CD4-positive, alpha-beta T cell treated with Interferon alpha-2 for 1 hour (primary cell): ENCODE measurements at regions not wholly inside any gene's neighbourhood (a gene's known extent, or its start where the extent isn't known, plus 50 kb on each side); places are given as distances from the start of the nearest gene placed in this dataset.
"Not testable (repeated sequence)": the region's sequence is repeated elsewhere in the genome, so short reads cannot be mapped to it uniquely, and the experiment has no call there.

ENCODE experiments used
- DNase-seq, 2 donors: peaks; one replicate each; pipeline ENCODE4 v3.0.0-alpha.2; 2020 to 2022

DNA sequence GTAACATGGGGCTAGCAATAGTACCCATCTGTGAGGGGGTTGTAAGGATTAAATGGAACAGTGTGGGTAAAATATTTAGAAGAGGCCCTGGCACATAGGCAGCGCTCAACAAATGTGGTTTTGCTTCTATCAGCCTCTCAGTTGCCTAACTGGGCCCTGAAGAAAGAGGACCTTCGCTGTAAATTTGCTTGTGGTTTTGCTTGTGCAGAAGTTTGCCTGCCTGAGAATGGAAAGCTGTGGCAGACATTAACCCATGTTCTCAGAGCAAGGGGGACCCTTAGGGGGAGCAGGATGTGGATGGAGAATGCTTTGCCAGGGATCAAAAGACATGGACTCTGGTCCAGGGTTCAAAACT lies 160.1 kb downstream of the BRMS1L start:
- DNase-seq, result no peak

DNA sequence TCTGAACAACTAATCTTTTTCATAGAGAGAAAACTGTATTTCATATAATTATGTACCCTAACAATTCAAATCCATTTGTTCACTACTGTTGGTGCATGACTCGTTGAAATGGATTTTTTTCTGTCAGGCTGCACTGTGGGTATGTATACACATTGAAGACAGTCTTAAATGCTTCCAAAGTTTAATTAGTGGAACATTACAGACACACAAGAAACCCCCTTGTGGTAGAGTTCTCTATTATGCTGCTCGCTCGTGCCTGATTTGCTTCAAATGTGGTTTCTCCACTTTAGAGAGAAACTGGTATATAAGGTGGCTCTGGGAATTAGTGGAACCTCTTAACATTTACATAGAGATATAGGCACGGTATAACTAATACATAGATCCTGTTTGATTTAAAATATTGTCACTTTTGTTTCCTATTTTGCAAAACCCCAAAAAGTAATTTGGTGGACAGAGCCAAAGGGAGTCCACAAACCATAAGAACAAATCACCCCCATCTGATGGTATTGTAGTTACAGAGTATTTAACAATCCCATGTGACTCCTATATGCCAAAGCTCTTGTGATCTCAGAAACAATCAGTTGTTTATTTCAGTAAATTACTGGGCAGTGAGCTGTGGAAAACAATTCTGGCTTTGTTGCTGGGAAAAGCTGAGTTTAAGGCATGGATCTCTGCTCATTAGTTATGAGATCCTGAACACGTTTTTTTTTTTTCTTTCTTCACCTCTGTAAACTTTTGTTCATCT lies 159.5 kb downstream of the BRMS1L start:
- DNase-seq, result no peak

DNA sequence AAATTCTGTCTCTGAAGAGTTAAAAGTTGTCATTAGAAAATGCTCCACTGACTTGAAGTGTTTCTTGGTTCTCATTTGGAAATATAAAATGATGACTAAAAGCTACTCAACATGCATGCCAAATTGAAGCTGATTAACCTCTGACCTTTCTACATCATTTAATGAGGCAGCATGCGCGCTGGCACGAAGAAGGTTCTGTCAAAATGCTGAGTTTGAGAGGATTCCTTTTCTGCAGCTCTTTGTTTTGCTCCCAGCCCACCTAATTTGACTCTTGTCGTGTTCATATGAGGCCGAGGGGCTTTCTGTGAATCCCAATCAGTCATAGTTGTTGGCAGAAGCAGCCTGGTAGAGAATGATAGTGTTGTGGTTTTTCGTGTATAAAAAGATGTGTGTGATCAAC lies 153.4 kb downstream of the BRMS1L start:
- no peak for DNase-seq

DNA sequence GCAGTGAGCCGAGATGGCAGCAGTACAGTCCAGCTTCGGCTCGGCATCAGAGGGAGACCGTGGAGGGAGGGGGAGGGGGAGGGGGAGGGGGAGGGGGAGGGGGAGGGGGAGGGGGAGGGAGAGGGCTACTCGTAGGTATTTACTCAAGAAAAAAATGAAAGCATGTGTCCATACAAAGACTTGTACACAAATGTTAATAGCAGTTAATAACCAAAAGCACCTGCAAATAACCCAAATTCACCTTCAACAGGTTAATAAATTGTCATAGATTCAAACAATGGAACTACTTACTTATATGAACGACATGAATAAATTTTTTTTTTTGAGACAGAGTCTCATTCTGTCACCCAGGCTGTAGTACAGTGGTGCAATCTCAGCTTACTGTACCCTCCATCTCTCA lies 152.4 kb downstream of the BRMS1L start:
- no peak for DNase-seq

DNA sequence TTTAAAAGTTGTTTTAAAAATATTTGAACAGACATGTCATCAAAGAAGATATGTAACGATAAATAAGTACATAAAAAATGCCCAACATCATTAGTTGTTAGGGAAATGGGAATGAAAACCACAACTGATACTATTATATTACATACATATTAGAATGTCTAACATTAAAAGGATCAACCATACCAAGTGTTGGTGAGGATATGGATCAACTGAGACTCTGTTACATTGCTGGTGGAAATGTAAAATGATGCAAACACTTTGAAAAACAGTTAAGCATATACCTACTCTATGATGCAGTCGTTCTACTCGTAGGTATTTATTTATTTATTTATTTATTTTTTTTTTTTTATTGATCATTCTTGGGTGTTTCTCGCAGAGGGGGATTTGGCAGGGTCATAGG lies 149.7 kb downstream of the BRMS1L start:
- DNase-seq, result no peak

DNA sequence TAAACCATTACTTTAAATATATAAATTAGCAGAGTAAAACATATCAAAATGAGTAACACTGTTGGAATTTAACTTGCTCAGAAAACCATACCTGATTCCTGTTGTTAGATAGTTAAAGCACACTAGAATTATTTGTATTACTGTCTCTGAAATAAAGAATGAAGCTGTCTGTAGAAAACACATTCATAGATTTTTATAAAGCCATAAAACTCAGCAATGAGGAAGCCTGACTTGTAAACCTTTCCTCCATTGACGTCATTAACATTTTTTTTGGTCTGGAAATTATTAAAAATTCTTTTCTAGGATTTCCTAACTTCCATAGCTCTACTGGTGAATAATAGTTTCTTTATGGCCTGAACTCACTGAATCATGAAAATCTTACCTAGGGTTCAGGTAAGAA lies 147.6 kb downstream of the BRMS1L start:
- DNase-seq, result no peak

DNA sequence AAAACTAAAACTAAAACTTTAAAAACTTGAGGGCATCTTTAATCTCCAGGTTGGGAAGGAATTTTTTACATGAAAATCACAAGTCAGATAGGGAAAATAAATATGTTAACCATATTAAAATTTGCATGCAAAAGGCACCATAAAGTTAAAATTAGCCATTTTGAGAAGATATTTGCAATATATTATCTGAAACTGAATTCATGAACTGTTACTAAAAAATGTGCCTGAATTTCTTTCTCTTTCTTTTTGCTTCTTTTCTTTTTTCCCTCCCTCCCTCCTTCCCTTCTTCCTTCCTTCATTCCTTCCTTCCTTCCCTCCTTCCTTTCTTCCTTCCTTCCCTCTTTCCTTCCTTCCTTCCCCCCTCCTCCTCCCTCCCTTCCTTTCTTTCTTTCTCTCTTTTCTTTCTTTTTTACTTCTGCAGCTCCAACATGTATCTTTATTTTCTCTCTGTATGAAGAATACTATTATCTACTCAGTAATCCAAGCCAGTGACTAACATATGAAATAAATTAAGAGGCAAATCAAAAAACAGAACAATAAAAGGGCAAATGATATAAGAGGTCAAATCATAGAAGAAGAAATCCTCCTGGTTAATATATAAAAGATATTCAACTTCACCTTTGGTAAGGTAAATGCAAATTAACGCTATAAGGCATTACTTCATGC lies 146.0 kb downstream of the BRMS1L start:
- DNase-seq, result no peak

DNA sequence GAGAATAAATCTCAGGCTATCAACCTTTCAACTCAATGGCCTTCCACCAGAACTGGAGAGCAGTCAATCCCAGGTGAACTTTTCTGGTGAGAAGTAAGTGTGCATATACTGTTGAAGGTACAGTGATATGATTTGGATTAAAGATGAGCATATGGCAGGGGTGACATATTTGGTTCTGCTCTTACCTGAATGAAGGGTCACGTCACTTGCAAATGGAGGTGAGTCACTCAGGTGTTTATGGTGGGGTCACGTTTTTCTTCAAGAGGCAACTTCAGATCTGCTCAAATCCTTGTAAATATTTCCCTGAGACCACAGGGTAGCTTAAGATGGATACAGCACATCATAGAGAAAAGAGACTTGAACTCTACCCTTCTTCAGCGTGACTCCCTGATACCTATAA lies 143.2 kb downstream of the BRMS1L start:
- DNase-seq, result no peak

DNA sequence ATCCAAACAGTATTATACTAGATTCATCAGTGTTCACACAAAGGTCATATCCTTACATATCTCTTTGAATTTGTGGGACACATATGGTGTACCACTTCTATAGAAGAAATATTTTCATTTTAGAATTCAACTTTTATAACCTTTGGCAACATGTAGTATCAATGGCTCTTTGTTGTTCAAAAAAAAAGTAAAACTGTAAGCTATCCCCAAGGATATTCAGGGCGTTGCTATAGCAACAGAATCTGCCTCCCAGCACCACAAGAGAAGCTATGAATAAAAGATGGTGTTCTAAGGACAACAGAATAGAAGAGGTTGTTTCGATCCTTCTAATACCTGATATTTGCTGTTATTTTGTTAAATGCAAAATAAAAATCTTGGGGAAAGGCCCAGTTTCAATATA lies 139.3 kb downstream of the BRMS1L start:
- no peak for DNase-seq

DNA sequence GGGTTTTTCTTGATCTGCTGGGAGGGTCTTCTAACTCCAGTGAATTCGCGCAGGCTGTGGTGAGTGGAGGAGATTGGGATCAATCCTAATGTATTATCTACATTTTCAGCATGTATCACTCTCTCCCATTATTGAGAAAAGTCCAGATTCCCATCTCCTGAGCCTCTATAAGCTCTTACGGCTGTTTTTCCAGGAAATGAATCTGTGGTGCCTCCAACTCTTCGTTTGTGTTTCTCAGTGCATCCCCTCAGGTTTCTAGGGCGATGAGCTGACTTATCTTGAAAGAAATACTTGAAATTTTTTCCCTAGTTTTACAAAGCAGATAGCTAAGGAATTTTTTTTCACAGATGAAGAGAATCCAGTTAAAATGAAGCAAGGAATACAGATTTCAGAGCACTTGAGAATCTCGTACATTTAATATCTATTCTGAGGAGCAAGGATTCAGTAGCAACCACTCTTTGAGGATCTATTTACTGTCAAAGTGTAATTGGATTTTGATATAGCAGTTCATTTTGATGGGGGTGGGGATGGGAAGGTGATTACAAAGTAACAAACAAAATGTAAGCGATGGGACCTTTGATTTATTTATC lies 138.7 kb downstream of the BRMS1L start:
- DNase-seq, result no peak

DNA sequence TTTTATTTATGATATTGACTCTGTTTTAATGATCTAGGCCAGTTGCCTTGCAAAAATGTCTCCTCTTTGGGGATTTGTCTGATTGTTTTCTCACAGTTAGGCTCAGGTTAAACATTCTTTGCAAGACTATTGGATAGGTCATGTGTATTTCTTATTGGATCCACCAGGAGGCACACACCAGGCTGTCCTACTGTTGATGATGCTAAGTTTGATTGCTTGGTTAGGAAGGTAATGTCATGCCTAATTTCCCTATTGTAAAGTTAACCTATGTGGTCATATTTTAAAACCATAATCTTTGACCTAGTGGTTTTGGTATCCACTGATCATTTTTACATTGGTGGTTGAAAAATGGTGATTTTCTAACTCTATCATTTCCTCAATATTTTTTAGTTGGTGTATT lies 137.1 kb downstream of the BRMS1L start:
- no peak for DNase-seq

DNA sequence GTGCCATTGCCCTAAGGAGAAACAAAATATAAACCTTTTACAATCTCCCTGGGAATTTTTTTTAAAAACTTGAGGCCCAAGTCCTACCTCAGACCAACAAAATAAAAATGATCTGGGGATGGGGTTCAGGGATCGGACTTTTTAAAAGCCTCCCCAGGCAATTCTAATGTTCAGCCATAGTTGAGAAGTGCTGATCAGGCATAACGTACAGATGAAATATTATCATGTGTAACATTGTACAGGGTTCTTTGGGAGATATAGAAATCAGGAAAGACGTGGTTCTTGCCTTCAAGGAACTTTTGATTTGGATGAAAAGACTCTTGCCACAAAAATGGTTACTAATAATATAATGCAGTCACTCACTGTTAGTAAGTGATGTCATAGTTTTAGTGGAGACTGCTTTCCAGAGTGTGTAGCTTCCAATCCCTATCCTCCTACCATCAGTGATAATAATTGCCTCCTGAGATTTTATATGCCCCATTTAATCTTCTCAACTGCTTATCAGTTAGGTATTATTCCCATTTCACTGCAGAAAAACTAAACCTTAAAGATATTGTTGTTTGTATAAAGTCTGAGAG lies 135.6 kb downstream of the BRMS1L start:
- no peak for DNase-seq

DNA sequence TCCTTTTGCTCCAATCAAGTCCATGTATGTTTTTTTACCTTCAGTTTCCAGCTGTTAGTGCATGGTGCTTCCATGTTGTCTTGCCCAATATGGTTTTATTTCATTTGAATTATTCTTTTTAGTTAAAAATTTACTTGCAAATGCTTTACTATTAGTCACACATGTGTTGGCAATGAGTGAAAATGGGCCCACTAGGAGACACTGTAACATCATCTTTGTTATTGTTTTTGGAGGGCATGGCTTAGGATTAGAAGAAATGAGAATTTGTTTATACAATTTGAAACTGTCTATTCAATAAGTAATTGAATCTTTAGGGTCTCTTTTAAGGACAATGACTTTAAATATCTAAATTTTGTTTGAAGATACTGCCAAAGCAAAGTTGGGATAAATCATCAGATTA lies 133.7 kb downstream of the BRMS1L start:
- no peak for DNase-seq

DNA sequence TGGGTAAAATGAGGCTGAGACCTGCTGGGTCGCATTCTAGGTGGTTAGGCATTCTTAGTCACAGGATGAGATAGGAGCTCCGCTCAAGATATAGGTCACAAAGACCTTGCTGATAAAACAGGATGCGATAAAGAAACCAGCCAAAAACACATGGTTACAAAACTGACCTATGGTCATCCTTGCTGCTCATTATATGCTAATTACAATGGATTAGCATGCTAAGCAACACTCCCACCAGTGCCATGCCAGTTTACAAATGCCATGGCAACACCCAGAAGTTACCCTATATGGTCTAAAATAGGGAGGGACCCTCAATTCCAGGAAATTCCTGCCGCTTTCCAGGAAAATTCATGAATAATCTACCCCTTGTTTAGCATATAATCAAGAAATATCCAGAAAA lies 132.4 kb downstream of the BRMS1L start:
- no peak for DNase-seq

DNA sequence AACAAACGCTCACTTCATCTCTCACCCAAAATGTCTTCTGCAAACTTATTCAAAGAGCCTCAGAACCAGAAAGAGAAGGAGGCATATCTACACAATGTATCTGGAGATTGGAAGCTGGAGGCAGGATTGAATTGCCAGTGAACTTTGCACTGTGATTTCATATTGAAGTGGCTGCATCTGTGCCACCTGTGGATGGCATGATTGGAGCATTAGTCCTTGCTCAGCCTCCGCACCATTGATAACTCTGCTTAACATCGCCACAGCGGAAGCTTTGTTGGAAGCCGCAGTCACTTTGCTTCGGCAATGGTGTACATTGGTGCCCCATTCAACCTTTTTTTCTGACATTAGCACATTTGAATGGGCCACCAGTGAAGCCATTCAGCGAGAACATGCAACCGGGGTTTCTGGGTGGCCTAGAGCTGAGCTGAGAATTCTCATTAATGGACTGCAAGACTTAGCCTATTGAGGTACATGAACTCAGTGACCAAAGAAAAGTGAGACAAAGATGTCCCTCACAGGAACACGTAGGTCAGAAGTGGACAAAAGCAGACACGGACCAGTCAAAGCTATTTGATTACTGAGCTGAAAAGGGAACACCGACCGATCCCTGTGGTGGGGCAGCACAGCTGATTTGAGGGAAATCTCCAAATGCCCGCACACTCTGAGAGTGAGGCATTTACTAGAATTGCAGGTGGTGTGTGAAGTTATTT lies 130.4 kb downstream of the BRMS1L start:
- no peak for DNase-seq

DNA sequence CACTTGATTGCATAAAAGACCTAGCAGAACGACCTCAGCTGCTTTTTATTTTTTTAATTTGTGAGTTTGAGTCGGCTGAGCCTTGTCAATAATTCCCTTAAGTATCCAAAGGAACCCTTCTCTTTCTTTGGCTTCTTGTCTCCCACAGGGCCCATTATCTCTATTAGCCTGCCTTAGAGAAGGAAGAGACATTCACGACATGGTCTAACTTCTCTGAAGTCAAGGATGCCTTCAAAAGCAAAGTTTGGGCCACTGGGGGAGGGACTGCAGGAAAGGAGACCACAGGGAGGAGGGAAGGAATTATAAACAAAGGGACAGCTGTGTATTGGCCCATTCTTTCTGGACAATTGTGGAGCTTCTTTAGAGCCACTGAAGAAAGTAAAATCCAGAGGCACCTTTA lies 126.4 kb downstream of the BRMS1L start:
- DNase-seq, result no peak

DNA sequence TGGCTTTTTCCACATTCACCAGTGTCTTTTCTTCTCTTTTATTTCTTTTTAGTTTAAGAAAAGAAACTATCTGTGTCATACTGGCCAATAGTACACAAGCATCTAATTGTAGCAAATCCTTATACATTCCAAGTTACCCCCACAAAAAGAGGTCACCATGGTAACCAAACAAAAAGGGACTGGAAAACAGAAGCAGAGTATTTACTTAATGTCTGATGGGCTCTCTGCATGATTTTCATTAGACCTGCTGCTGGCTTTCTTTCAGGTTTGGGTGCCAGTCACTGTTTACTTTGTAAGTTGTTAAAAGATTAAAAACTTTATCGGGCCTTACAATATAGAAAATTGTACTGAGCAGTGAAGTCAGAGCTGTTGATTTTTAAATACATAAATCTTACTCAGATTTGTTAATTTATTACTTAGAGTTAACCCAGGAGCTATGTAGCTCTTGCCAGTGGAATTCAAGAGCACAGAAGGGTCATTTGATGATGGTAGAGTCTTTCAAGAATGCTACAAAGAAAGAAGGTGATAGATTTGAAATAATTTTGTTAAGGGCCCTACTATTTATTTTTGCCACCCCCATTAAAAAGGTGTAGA lies 123.9 kb downstream of the BRMS1L start:
- no peak for DNase-seq

DNA sequence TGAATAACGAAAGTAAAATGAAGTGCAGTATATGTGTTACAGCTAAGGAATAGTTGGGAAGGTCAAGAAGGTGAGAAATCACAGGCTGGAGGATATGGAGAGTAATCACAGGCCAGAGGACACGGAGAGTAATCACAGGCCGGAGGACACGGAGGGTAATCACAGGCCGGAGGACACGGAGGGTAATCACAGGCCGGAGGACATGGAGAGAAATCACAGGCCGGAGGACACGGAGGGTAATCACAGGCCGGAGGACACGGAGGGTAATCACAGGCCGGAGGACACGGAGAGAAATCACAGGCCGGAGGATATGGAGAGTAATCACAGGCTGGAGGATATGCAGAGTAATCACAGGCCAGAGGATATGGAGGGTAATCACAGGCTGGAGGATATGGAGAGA lies 121.8 kb downstream of the BRMS1L start:
- not testable (repeated sequence) for DNase-seq

DNA sequence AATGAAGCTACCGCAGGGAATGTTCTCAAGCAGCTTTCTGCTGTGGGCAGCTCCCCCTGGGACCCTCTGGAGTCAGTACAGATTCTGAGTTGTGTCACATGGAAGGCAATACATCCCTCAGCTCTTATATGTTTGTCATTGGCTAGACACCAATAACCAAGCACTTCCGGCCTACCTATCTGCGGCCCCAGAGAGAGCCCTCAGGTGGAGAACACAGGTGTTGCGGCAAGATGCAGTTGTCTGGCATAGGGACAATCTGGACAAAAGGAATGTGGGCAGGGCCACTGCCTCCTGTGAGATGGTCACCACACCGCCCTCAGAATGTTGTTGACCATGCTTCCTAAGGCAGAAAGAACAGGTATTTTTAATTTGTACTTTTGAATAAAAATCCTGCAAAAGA lies 118.7 kb downstream of the BRMS1L start:
- no peak for DNase-seq

DNA sequence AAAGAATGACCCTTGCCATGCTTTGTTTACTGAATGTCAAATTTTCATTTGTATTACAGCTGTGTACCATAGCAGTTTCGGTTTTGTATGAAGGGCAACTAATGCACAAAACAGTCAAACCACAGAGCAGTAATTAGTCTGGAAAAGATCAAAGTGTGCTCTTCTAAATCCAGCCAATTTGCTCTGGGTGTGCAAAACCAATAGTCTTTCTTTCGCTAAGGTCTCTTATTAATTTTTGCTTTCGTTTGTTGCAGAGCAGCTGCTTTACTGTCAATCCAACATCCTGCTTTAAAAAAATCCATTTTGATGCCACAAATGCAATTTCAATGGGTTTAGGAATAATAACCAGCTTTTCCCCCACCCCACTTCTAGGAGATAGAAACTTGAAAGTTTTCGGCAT lies 114.2 kb downstream of the BRMS1L start:
- DNase-seq, result peak in 1 of 2 donors; percentile 10

DNA sequence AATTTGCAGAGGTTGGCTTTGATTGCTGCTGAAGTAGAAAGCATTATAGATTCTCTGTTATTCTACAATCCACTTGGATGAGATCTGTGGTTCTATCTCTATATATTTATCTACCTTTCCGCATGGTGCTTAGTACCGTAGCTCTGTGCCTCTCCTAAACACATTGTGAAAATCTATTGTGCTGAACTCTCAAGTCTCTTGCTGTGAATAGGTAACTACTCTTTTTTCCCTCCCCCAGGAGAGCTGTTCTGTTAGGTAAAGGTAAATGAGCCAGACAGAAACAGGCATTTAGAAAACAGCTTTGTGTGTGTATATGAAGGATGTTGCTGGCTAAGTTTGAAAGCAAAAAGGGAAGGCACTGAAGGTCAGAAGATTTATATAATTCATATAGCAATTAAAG lies 112.6 kb downstream of the BRMS1L start:
- no peak for DNase-seq

DNA sequence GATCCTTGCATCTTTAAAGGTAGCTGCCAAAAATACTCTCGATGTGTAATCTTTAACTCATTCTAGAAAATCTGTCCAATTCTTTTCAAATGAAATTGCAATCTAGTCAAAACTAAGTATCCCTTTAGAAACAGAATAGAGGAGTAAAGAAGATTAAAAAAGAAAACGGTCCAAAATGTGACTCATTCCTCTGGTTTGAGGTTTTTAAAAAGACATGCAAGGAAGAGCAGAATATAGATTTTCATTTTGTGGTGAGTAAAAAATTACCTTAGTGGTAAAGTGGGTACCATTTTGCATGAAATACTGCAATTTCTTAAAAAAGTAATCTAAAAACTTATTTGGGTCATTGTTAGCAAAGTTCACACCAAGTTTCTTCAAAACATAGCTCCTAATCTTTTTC lies 108.4 kb downstream of the BRMS1L start:
- no peak for DNase-seq

DNA sequence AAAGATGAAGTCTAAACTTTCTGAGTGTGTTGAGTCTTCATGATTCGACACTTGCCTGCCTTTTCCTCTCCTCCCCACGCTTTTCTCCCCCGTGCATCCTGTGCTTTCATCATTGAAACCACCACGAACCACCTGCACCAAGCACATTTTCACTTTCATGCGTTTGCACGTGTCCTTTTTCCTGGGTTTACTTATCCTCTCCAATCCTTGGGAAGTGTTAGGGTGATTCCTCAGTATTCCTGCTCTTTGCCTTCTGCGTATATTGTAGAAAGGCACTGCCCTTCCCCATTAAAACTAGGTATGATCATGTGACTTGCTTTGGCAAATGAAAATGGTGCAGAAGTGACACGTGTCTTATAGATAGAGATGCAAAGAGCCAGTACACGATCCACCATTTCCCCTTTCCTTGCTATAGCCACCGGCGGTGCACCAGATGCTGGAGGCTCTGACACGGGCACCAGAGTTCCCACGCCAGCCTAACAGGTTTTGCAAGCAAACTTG lies 106.6 kb downstream of the BRMS1L start:
- DNase-seq, result peak in 1 of 2 donors; percentile 44
